ENCODE measurements at regions not wholly inside any gene's neighbourhood (a gene's known extent, or its start where the extent isn't known, plus 50 kb on each side); places are given as distances from the start of the nearest gene placed in this dataset.
A peak's percentile ranks its signal among the peaks of the same experiment; 100 is the strongest.

GRCh38 chr6:139545206-139546105 is 171.0 kb upstream of the CITED2 start:
- no peak overlapping the region for H3K27ac ChIP-seq (ENCODE audit: low read length)

GRCh38 chr6:139544701-139545057 is 170.2 kb upstream of the CITED2 start:
- no peak overlapping the region for H3K27ac ChIP-seq (ENCODE audit: low read length)
- WGBS (ENCODE audit: insufficient coverage), result no CpG with 5 or more reads among the region's 2 CpGs
- H3K36me3 ChIP-seq (ENCODE audit: control insufficient read depth, insufficient read depth, low read length), result no peaks in the 10 kb centered on the region
- H3K4me3 ChIP-seq (ENCODE audit: low read length), result no peak overlapping the region
- no peaks in the 10 kb centered on the region for H3K27me3 ChIP-seq (ENCODE audit: control insufficient read depth, insufficient read depth, low read length)
- H3K9me3 ChIP-seq (replicated peaks; ENCODE audit: control insufficient read depth, low read depth, low read length), result no peaks in the 10 kb centered on the region
- no peak for DNase-seq
- peaks cover 6% of the 10 kb centered on the region for H3K4me1 ChIP-seq (ENCODE audit: control insufficient read depth, insufficient read depth, low read length)

More at GRCh38 chr6:139545206-139546105, 171.0 kb upstream of the CITED2 start:
- Histone ChIP-seq H3K27me3 (ENCODE audit: control insufficient read depth, insufficient read depth, low read length) (no peaks in the 10 kb centered on the region), H3K4me3 (ENCODE audit: low read length) (no peak overlapping the region), H3K9me3 (replicated peaks; ENCODE audit: control insufficient read depth, low read depth, low read length) (no peaks in the 10 kb centered on the region), H3K36me3 (ENCODE audit: control insufficient read depth, insufficient read depth, low read length) (no peaks in the 10 kb centered on the region), H3K4me1 (ENCODE audit: control insufficient read depth, insufficient read depth, low read length) (peaks cover 3% of the 10 kb centered on the region)
- WGBS (ENCODE audit: insufficient coverage), result no CpG with 5 or more reads among the region's 6 CpGs
- peak; percentile 46 for DNase-seq

- H3K36me3 ChIP-seq (ENCODE audit: control insufficient read depth, insufficient read depth, low read length), result no peaks in the 10 kb centered on the region
- no peak overlapping the region for H3K27ac ChIP-seq (ENCODE audit: low read length)
- peaks cover 6% of the 10 kb centered on the region for H3K4me1 ChIP-seq (ENCODE audit: control insufficient read depth, insufficient read depth, low read length)
- H3K4me3 ChIP-seq (ENCODE audit: low read length), result no peak overlapping the region
- H3K9me3 ChIP-seq (replicated peaks; ENCODE audit: control insufficient read depth, low read depth, low read length), result no peaks in the 10 kb centered on the region
- WGBS (ENCODE audit: insufficient coverage), result no CpG with 5 or more reads among the region's 3 CpGs
- DNase-seq, result no peak
- H3K27me3 ChIP-seq (ENCODE audit: control insufficient read depth, insufficient read depth, low read length), result no peaks in the 10 kb centered on the region
Observed at GRCh38 chr6:139542351-139542750, 167.9 kb upstream of the CITED2 start.

GRCh38 chr6:139540894-139541293 is 166.4 kb upstream of the CITED2 start:
- 60% methylated on average over 1 of the region's 1 CpG for WGBS (ENCODE audit: insufficient coverage)
- Histone ChIP-seq H3K4me1 (ENCODE audit: control insufficient read depth, insufficient read depth, low read length) (peaks cover 6% of the 10 kb centered on the region), H3K9me3 (replicated peaks; ENCODE audit: control insufficient read depth, low read depth, low read length) (no peaks in the 10 kb centered on the region), H3K4me3 (ENCODE audit: low read length) (no peak overlapping the region), H3K27ac (ENCODE audit: low read length) (no peak overlapping the region), H3K36me3 (ENCODE audit: control insufficient read depth, insufficient read depth, low read length) (no peaks in the 10 kb centered on the region), H3K27me3 (ENCODE audit: control insufficient read depth, insufficient read depth, low read length) (no peaks in the 10 kb centered on the region)
- DNase-seq, result no peak

GRCh38 chr6:139540276-139540675 is 165.8 kb upstream of the CITED2 start:
- Histone ChIP-seq H3K4me3 (ENCODE audit: low read length) (no peak overlapping the region), H3K27me3 (ENCODE audit: control insufficient read depth, insufficient read depth, low read length) (no peaks in the 10 kb centered on the region), H3K36me3 (ENCODE audit: control insufficient read depth, insufficient read depth, low read length) (no peaks in the 10 kb centered on the region), H3K9me3 (replicated peaks; ENCODE audit: control insufficient read depth, low read depth, low read length) (no peaks in the 10 kb centered on the region), H3K4me1 (ENCODE audit: control insufficient read depth, insufficient read depth, low read length) (peaks cover 6% of the 10 kb centered on the region), H3K27ac (ENCODE audit: low read length) (peak overlapping the region; percentile 13)
- 62% methylated on average over 5 of the region's 5 CpGs for WGBS (ENCODE audit: insufficient coverage)
- DNase-seq, result no peak

GRCh38 chr6:139539852-139540251 is 165.4 kb upstream of the CITED2 start:
- peak; percentile 77 for DNase-seq

GRCh38 chr6:139538366-139538765 is 163.9 kb upstream of the CITED2 start:
- Histone ChIP-seq H3K27me3 (ENCODE audit: control insufficient read depth, insufficient read depth, low read length) (no peaks in the 10 kb centered on the region), H3K9me3 (replicated peaks; ENCODE audit: control insufficient read depth, low read depth, low read length) (no peaks in the 10 kb centered on the region), H3K36me3 (ENCODE audit: control insufficient read depth, insufficient read depth, low read length) (no peaks in the 10 kb centered on the region), H3K27ac (ENCODE audit: low read length) (no peak overlapping the region), H3K4me1 (ENCODE audit: control insufficient read depth, insufficient read depth, low read length) (peaks cover 8% of the 10 kb centered on the region), H3K4me3 (ENCODE audit: low read length) (no peak overlapping the region)
- WGBS (ENCODE audit: insufficient coverage), result 67% methylated on average over 1 of the region's 7 CpGs
- DNase-seq, result no peak

More at GRCh38 chr6:139539852-139540251, 165.4 kb upstream of the CITED2 start:
- H3K9me3 ChIP-seq (replicated peaks; ENCODE audit: control insufficient read depth, low read depth, low read length), result no peaks in the 10 kb centered on the region
- H3K27me3 ChIP-seq (ENCODE audit: control insufficient read depth, insufficient read depth, low read length), result no peaks in the 10 kb centered on the region
- 77% methylated on average over 9 of the region's 12 CpGs for WGBS (ENCODE audit: insufficient coverage)
- peak overlapping the region; percentile 13 for H3K27ac ChIP-seq (ENCODE audit: low read length)
- H3K36me3 ChIP-seq (ENCODE audit: control insufficient read depth, insufficient read depth, low read length), result no peaks in the 10 kb centered on the region
- no peak overlapping the region for H3K4me3 ChIP-seq (ENCODE audit: low read length)
- peaks cover 4% of the 10 kb centered on the region for H3K4me1 ChIP-seq (ENCODE audit: control insufficient read depth, insufficient read depth, low read length)

- peaks cover 8% of the 10 kb centered on the region for H3K4me1 ChIP-seq (ENCODE audit: control insufficient read depth, insufficient read depth, low read length)
- H3K9me3 ChIP-seq (replicated peaks; ENCODE audit: control insufficient read depth, low read depth, low read length), result no peaks in the 10 kb centered on the region
- H3K27me3 ChIP-seq (ENCODE audit: control insufficient read depth, insufficient read depth, low read length), result no peaks in the 10 kb centered on the region
- H3K4me3 ChIP-seq (ENCODE audit: low read length), result no peak overlapping the region
- H3K27ac ChIP-seq (ENCODE audit: low read length), result no peak overlapping the region
- no CpG with 5 or more reads among the region's 8 CpGs for WGBS (ENCODE audit: insufficient coverage)
- no peak for DNase-seq
- H3K36me3 ChIP-seq (ENCODE audit: control insufficient read depth, insufficient read depth, low read length), result no peaks in the 10 kb centered on the region
Observed at GRCh38 chr6:139536751-139537617, 162.5 kb upstream of the CITED2 start.

- Histone ChIP-seq H3K36me3 (ENCODE audit: control insufficient read depth, insufficient read depth, low read length) (no peaks in the 10 kb centered on the region), H3K27ac (ENCODE audit: low read length) (no peak overlapping the region), H3K9me3 (replicated peaks; ENCODE audit: control insufficient read depth, low read depth, low read length) (no peaks in the 10 kb centered on the region), H3K27me3 (ENCODE audit: control insufficient read depth, insufficient read depth, low read length) (no peaks in the 10 kb centered on the region), H3K4me1 (ENCODE audit: control insufficient read depth, insufficient read depth, low read length) (peaks cover 4% of the 10 kb centered on the region), H3K4me3 (ENCODE audit: low read length) (no peak overlapping the region)
- DNase-seq, result no peak
- 37% methylated on average over 2 of the region's 5 CpGs for WGBS (ENCODE audit: insufficient coverage)
Observed at GRCh38 chr6:139534472-139535115, 160.1 kb upstream of the CITED2 start.

All from muscle of leg (tissue), 3 donors.